IMR-90 (cell line): ENCODE measurements at regions not wholly inside any gene's neighbourhood (a gene's known extent, or its start where the extent isn't known, plus 50 kb on each side); places are given as distances from the start of the nearest gene placed in this dataset.

Source experiments
- ATAC-seq: fragments of 200-7000 bp; cut with Tn5 transposase; 2 replicates; pipeline ENCODE4 v1.9.1; 2020; ENCODE audit warnings: low read depth, mild to moderate bottlenecking, moderate library complexity
- BruUV-seq: library from RNA; stranded (reverse); fragments of 400-500 nt; replicated peaks from 2 replicates; lab custom pipeline; 2021; lab: Mats Ljungman, UMichigan
- CTCF ChIA-PET: fragments of 300-600 bp; formaldehyde crosslinking; extraction: SDS; loops from one replicate; lab custom pipeline; 2021; ENCODE audit warnings: antibody characterized with exemption; lab: Yijun Ruan, JAX
- POLR2A ChIA-PET: fragments of 300-600 bp; sonication (Branson Sonifier 250); formaldehyde crosslinking; loops from one replicate; lab custom pipeline; 2022; ENCODE audit warnings: antibody characterized with exemption; ENCODE audit not compliant: unreplicated experiment; lab: Charles Lee
- DNase-seq: peaks from one replicate; pipeline ENCODE4 v3.0.0; 2013
- H2AFZ ChIP-seq: replicated peaks from 2 replicates; pipeline ENCODE3; 2013; ENCODE audit warnings: low read length, mild to moderate bottlenecking; ENCODE audit not compliant: poor library complexity
- H2AK5ac ChIP-seq: 2 replicates; pipeline ENCODE4 v1.6.1; 2013; ENCODE audit warnings: low read depth, low read length, inconsistent platforms
- H2AK9ac ChIP-seq: replicated peaks from 2 replicates; pipeline ENCODE3; 2013; ENCODE audit warnings: mild to moderate bottlenecking, low read depth, low read length, moderate library complexity; ENCODE audit not compliant: poor library complexity
- H2BK120ac ChIP-seq: 2 replicates; pipeline ENCODE4 v1.6.1; 2013; ENCODE audit warnings: low read depth, low read length, inconsistent platforms
- H2BK15ac ChIP-seq: 3 replicates; pipeline ENCODE4 v1.6.1; 2013; ENCODE audit warnings: low read depth, low read length, inconsistent platforms
- H2BK20ac ChIP-seq: 2 replicates; pipeline ENCODE4 v1.6.1; 2013; ENCODE audit warnings: low read depth, mild to moderate bottlenecking, inconsistent platforms, low read length, moderate library complexity
- H2BK5ac ChIP-seq: 2 replicates; pipeline ENCODE4 v1.6.1; 2013; ENCODE audit warnings: mild to moderate bottlenecking, low read depth, low read length, inconsistent platforms; ENCODE audit not compliant: poor library complexity, severe bottlenecking
- H3K14ac ChIP-seq: replicated peaks from 2 replicates; pipeline ENCODE4 v1.6.1; 2013; ENCODE audit warnings: low read depth, low read length, inconsistent platforms
- H3K18ac ChIP-seq: 2 replicates; pipeline ENCODE4 v1.6.1; 2013; ENCODE audit warnings: low read depth, low read length, control low read depth
- H3K23ac ChIP-seq: 2 replicates; pipeline ENCODE4 v1.6.1; 2013; ENCODE audit warnings: low read depth, low read length, inconsistent platforms
- H3K27ac ChIP-seq: 2 replicates; pipeline ENCODE4 v1.5.1; 2013; ENCODE audit warnings: mild to moderate bottlenecking, control low read depth, low read length; ENCODE audit not compliant: insufficient read depth
- H3K27me3 ChIP-seq: 2 replicates; pipeline ENCODE4 v1.6.1; 2013; ENCODE audit warnings: low read length; ENCODE audit not compliant: control insufficient read depth, insufficient read depth
- H3K36me3 ChIP-seq: 2 replicates; pipeline ENCODE4 v1.6.1; 2013; ENCODE audit warnings: low read length, mixed read lengths; ENCODE audit not compliant: control insufficient read depth, insufficient read depth
- H3K4ac ChIP-seq: 2 replicates; pipeline ENCODE4 v1.6.1; 2013; ENCODE audit warnings: low read depth, low read length, inconsistent platforms
- H3K4me1 ChIP-seq: 2 replicates; pipeline ENCODE4 v1.6.1; 2013; ENCODE audit warnings: low read length, mixed read lengths; ENCODE audit not compliant: control insufficient read depth, insufficient read depth
- H3K4me2 ChIP-seq: 2 replicates; pipeline ENCODE4 v1.6.1; 2013; ENCODE audit warnings: low read depth, mild to moderate bottlenecking, control low read depth, low read length, moderate library complexity
- H3K4me3 ChIP-seq: 2 replicates; pipeline ENCODE4 v1.5.1; 2013; ENCODE audit warnings: low read depth, mild to moderate bottlenecking, control low read depth, low read length, moderate library complexity; ENCODE audit not compliant: insufficient read depth
- H3K56ac ChIP-seq: 2 replicates; pipeline ENCODE4 v1.6.1; 2013; ENCODE audit warnings: low read length, inconsistent platforms; ENCODE audit not compliant: insufficient read depth; ENCODE audit errors: extremely low read depth
- H3K79me1 ChIP-seq, 2 experiments: 2 replicates each; pipeline ENCODE4 v1.6.1; 2013; ENCODE audit warnings: low read length in 2 of 2, inconsistent platforms in 1 of 2, low read depth in 1 of 2
- H3K9ac ChIP-seq: 2 replicates; pipeline ENCODE4 v1.6.1; 2013; ENCODE audit warnings: low read depth, low read length, control low read depth
- H3K9me1 ChIP-seq: 2 replicates; pipeline ENCODE4 v1.6.1; 2013; ENCODE audit warnings: low read length, inconsistent platforms; ENCODE audit not compliant: insufficient read depth
- H3K9me3 ChIP-seq: 2 replicates; pipeline ENCODE4 v1.6.1; 2013; ENCODE audit warnings: low read length; ENCODE audit not compliant: control insufficient read depth, insufficient read depth
- H4K20me1 ChIP-seq: 2 replicates; pipeline ENCODE4 v1.6.1; 2013; ENCODE audit warnings: low read length, inconsistent platforms; ENCODE audit not compliant: insufficient read depth
- H4K5ac ChIP-seq: 2 replicates; pipeline ENCODE4 v1.6.1; 2013; ENCODE audit warnings: mild to moderate bottlenecking, low read depth, low read length, control low read depth
- H4K8ac ChIP-seq, 2 experiments: 2 replicates each; pipeline ENCODE4 v1.6.1; 2013; ENCODE audit warnings: low read depth in 2 of 2, low read length in 2 of 2, control low read depth in 1 of 2, inconsistent platforms in 1 of 2
- H4K91ac ChIP-seq: 2 replicates; pipeline ENCODE4 v1.6.1; 2013; ENCODE audit warnings: low read depth, low read length, inconsistent platforms; ENCODE audit not compliant: insufficient read depth
- BHLHE40 ChIP-seq: fragments of 150-350 bp; IDR thresholded peaks from 2 replicates; pipeline ENCODE4 v1.6.1; 2016; ENCODE audit warnings: mild to moderate bottlenecking, low read depth, low read length
- CEBPB ChIP-seq: IDR thresholded peaks from 2 replicates; pipeline ENCODE4 v1.6.1; 2012; ENCODE audit warnings: low read depth, low read length, improper control_type of control experiment
- CHD1 ChIP-seq: IDR thresholded peaks from 2 replicates; pipeline ENCODE4 v1.6.1; 2012; ENCODE audit warnings: low read depth, low read length, improper control_type of control experiment
- CTCF ChIP-seq: conservative IDR thresholded peaks from 2 replicates; pipeline ENCODE4 v1.5.1; 2012; ENCODE audit warnings: mild to moderate bottlenecking, low read depth, low read length, improper control_type of control experiment
- ELK1 ChIP-seq: fragments of 150-350 bp; IDR thresholded peaks from 2 replicates; pipeline ENCODE4 v1.6.1; 2016; ENCODE audit warnings: low read depth, mild to moderate bottlenecking, low read length, moderate library complexity, borderline replicate concordance
- FOS ChIP-seq: fragments of 150-350 bp; IDR thresholded peaks from 2 replicates; pipeline ENCODE4 v1.6.1; 2016; ENCODE audit warnings: low read depth, low read length
- MAFK ChIP-seq: IDR thresholded peaks from 2 replicates; pipeline ENCODE4 v1.6.1; 2012; ENCODE audit warnings: low read depth, low read length, improper control_type of control experiment
- MAZ ChIP-seq: IDR thresholded peaks from 2 replicates; pipeline ENCODE4 v1.6.1; 2012; ENCODE audit warnings: low read depth, mild to moderate bottlenecking, low read length, improper control_type of control experiment, moderate library complexity, borderline replicate concordance
- MXI1 ChIP-seq: IDR thresholded peaks from 2 replicates; pipeline ENCODE4 v1.6.1; 2012; ENCODE audit warnings: low read depth, mild to moderate bottlenecking, low read length, moderate library complexity, borderline replicate concordance
- NFE2L2 ChIP-seq: fragments of 150-350 bp; IDR thresholded peaks from 2 replicates; pipeline ENCODE4 v1.6.1; 2016; ENCODE audit warnings: low read depth, mild to moderate bottlenecking, low read length
- POLR2A ChIP-seq: IDR thresholded peaks from 2 replicates; pipeline ENCODE4 v1.6.1; 2012; ENCODE audit warnings: mild to moderate bottlenecking, low read depth, low read length
- RAD21 ChIP-seq: IDR thresholded peaks from 2 replicates; pipeline ENCODE4 v1.6.1; 2012; ENCODE audit warnings: low read length, improper control_type of control experiment
- RCOR1 ChIP-seq: IDR thresholded peaks from 2 replicates; pipeline ENCODE4 v1.6.1; 2012; ENCODE audit warnings: mild to moderate bottlenecking, low read length, improper control_type of control experiment; ENCODE audit not compliant: insufficient replicate concordance
- RFX5 ChIP-seq: IDR thresholded peaks from 2 replicates; pipeline ENCODE4 v1.8.0; 2012; ENCODE audit warnings: low read depth, mild to moderate bottlenecking, low read length, moderate library complexity
- SMC3 ChIP-seq: fragments of 150-350 bp; IDR thresholded peaks from 2 replicates; pipeline ENCODE4 v1.6.1; 2016; ENCODE audit warnings: low read depth, mild to moderate bottlenecking, antibody characterized with exemption, low read length, moderate library complexity
- USF2 ChIP-seq: fragments of 150-350 bp; IDR thresholded peaks from 2 replicates; pipeline ENCODE4 v1.6.1; 2017; ENCODE audit warnings: mild to moderate bottlenecking, antibody characterized with exemption, low read length, low read depth
- WGBS, 2 experiments: methylation state at CpG; one replicate each; pipeline versions ENCODE4 v1.1.5 to v1.1.7; 2013; ENCODE audit warnings: missing lambda C conversion rate in 2 of 2; ENCODE audit not compliant: insufficient read length in 1 of 2; ENCODE audit errors: extremely low coverage in 2 of 2; 5-methylcytosine and 5-hydroxymethylcytosine counted together
- dilution Hi-C: fragments of 300-500 bp; cut with HindIII; formaldehyde crosslinking; loops from one replicate; pipeline ENCODE4 v1.14.3; 2018; ENCODE audit warnings: low sequenced_read_pairs; ENCODE audit not compliant: unreplicated experiment
- in situ Hi-C: fragments of 300-500 bp; cut with MboI; formaldehyde crosslinking; loops from 3 replicates; pipeline ENCODE4 v1.14.3; 2019; ENCODE audit warnings: low sequenced_read_pairs, inconsistent platforms, mixed read lengths
- intact Hi-C: fragments of 100-400 bp; cut with micrococcal nuclease; formaldehyde crosslinking; loops from 2 replicates; pipeline ENCODE4 v1.10.0; 2022

- dilution Hi-C loops (no loop called here), in situ Hi-C loops (loop anchor here (5.0 to 25.0 kb wide), 4 partner anchors 302 to 798 kb away; partner anchors contain the start of gene IRS1), intact Hi-C loops (loop anchor here (5.0 to 10.0 kb wide), 4 partner anchors 396 to 916 kb away; no protein-coding TSS in a partner anchor)
- Histone ChIP-seq H4K5ac (peak overlapping the region; percentile 93; the same call in 1 of the 2 replicates), H2BK5ac (peak overlapping the region; percentile 100), H4K8ac (peak overlapping the region; percentile 85 to 97), H4K20me1 (no peaks in the 10 kb centered on the region), H3K4me3 (no peak overlapping the region), H3K9ac (no peak overlapping the region), H2AK5ac (peak overlapping the region; percentile 38), H2AK9ac (no peak overlapping the region), H3K4ac (peak overlapping the region; percentile 95), H3K79me1 (peaks cover 3 to 20% of the 10 kb centered on the region in 2 experiments; a peak in 1 of 4 replicates), H3K27me3 (no peaks in the 10 kb centered on the region), H3K23ac (peak overlapping the region; percentile 13; the same call in 1 of the 2 replicates), H3K27ac (no peak overlapping the region), H2BK15ac (peak overlapping the region; percentile 86; the same call in 2 of the 3 replicates), H3K18ac (peak overlapping the region; percentile 98), H3K4me1 (peaks cover 21% of the 10 kb centered on the region), H3K14ac (peak overlapping the region; percentile 50), H2AFZ (no peak overlapping the region), H3K9me3 (no peaks in the 10 kb centered on the region), H3K4me2 (no peak overlapping the region), H3K36me3 (no peaks in the 10 kb centered on the region), H2BK120ac (peak overlapping the region; percentile 99), H4K91ac (peak overlapping the region; percentile 86), H3K56ac (no peak overlapping the region), H3K9me1 (no peaks in the 10 kb centered on the region), H2BK20ac (peak overlapping the region; percentile 98)
- no TSS peak for BruUV-seq
- ATAC-seq (no peak), DNase-seq (no peak)
- ChIA-PET POLR2A (no interaction called here), CTCF (no interaction called here)
- WGBS, 2 experiments: 90% methylated on average over 3 of the region's 5 CpGs; no CpG with 5 or more reads in 1 of the 2 experiments
- TF ChIP-seq RAD21 (no peak), MXI1 (no peak), CEBPB (no peak), MAZ (no peak), RFX5 (no peak), MAFK (no peak), SMC3 (no peak), BHLHE40 (no peak), USF2 (no peak), FOS (no peak), CTCF (no peak), ELK1 (no peak), POLR2A (no peak), NFE2L2 (no peak), RCOR1 (no peak), CHD1 (no peak)
These were observed 610.6 kb downstream of the IRS1 start for GRCh38 chr2:226189061-226189460.
